K562 (cell line): ENCODE measurements at regions not wholly inside any gene's neighbourhood (a gene's known extent, or its start where the extent isn't known, plus 50 kb on each side); places are given as distances from the start of the nearest gene placed in this dataset.

Source experiments
- ATAC-seq: fragments of 200-7000 bp; cut with Tn5 transposase; 3 replicates; pipeline ENCODE4 v1.9.1; 2020; ENCODE audit warnings: moderate library complexity
- BruUV-seq: library from RNA; stranded (reverse); fragments of 400-500 nt; replicated peaks from 2 replicates; lab custom pipeline; 2021; lab: Mats Ljungman, UMichigan
- CTCF ChIA-PET: fragments of 300-600 bp; formaldehyde crosslinking; extraction: SDS; loops from one replicate; lab custom pipeline; 2021; ENCODE audit warnings: low intra/inter-chr PET ratio; lab: Yijun Ruan, JAX
- POLR2A ChIA-PET: fragments of 300-600, 350-650 bp; sonication (Branson Sonifier 250); formaldehyde crosslinking; extraction: SDS; loops from one replicate; lab custom pipeline; 2021; ENCODE audit warnings: antibody characterized with exemption, inconsistent platforms; lab: Yijun Ruan, JAX
- DNase-seq, 4 experiments: peaks; one replicate each; pipeline versions ENCODE4 v3.0.0 to v3.0.0-alpha.2; 2011 to 2018; ENCODE audit warnings: low spot score in 3 of 4, mixed read lengths in 3 of 4; ENCODE audit errors: extremely low read depth in 1 of 4
- FAIRE-seq: peaks from 2 replicates; lab custom pipeline; 2011; peaks lifted over from hg19 to GRCh38; lab: Jason Lieb, UNC
- H2AFZ ChIP-seq: 2 replicates; pipeline ENCODE4 v1.6.0; 2011; ENCODE audit warnings: low read depth, low read length, control low read depth, inconsistent platforms
- H3K27ac ChIP-seq: fragments of 200-600 bp; 3 replicates; pipeline ENCODE4 v1.8.0; 2011; ENCODE audit warnings: low read depth, mild to moderate bottlenecking, control low read depth, inconsistent platforms, low read length, moderate library complexity, mixed read lengths; ENCODE audit errors: extremely low read depth
- H3K27me3 ChIP-seq, 2 experiments: fragments of 300-600 bp in 1 of 2; 2 replicates in 1 of 2; 3 replicates in 1 of 2; pipeline versions ENCODE4 v1.6.0 to v1.8.0; 2011; ENCODE audit warnings: inconsistent platforms in 2 of 2, low read length in 2 of 2, mild to moderate bottlenecking in 1 of 2, mixed read lengths in 1 of 2, moderate library complexity in 1 of 2; ENCODE audit not compliant: control insufficient read depth in 2 of 2, insufficient read depth in 2 of 2
- H3K36me3 ChIP-seq: fragments of 300-600 bp; 3 replicates; pipeline ENCODE4 v1.8.0; 2011; ENCODE audit warnings: mild to moderate bottlenecking, low read length, inconsistent platforms; ENCODE audit not compliant: control insufficient read depth, insufficient read depth
- H3K4me1 ChIP-seq, 2 experiments: fragments of 200-600 bp in 1 of 2; replicated peaks in 1 of 2; 2 replicates in 1 of 2; 3 replicates in 1 of 2; pipeline versions ENCODE4 v1.5.1 to v1.8.0; 2011; ENCODE audit warnings: inconsistent platforms in 2 of 2, low read length in 2 of 2, mild to moderate bottlenecking in 1 of 2, mixed read lengths in 1 of 2, moderate library complexity in 1 of 2; ENCODE audit not compliant: control insufficient read depth in 2 of 2, insufficient read depth in 2 of 2
- H3K4me2 ChIP-seq: 2 replicates; pipeline ENCODE4 v1.6.1; 2011; ENCODE audit warnings: low read length, control low read depth, inconsistent platforms, mixed read lengths; ENCODE audit not compliant: insufficient read depth
- H3K4me3 ChIP-seq: fragments of 200-600 bp; sonication (generic), shearing (Covaris generic); 2 replicates; pipeline ENCODE4 v1.5.1; 2016; ENCODE audit warnings: control low read depth, inconsistent platforms
- H3K79me2 ChIP-seq: fragments of 200-600 bp; 3 replicates; pipeline ENCODE4 v1.8.0; 2011; ENCODE audit warnings: low read length, inconsistent platforms; ENCODE audit not compliant: control insufficient read depth, insufficient read depth
- H3K9ac ChIP-seq, 2 experiments: 2 replicates each; pipeline versions ENCODE4 v1.6.0 to v1.6.1; 2011; ENCODE audit warnings: low read depth in 2 of 2, low read length in 2 of 2, control low read depth in 1 of 2, inconsistent platforms in 1 of 2, mild to moderate bottlenecking in 1 of 2, mixed read lengths in 1 of 2; ENCODE audit not compliant: insufficient read depth in 1 of 2
- H3K9me1 ChIP-seq: one replicate; pipeline ENCODE4 v1.6.0; 2011; ENCODE audit warnings: inconsistent platforms, mild to moderate bottlenecking, low read length, moderate library complexity; ENCODE audit not compliant: control insufficient read depth, insufficient read depth
- H3K9me3 ChIP-seq: replicated peaks from 2 replicates; pipeline ENCODE4 v1.5.1; 2011; ENCODE audit warnings: low read depth, low read length, inconsistent platforms; ENCODE audit not compliant: control insufficient read depth, insufficient read depth
- H4K20me1 ChIP-seq: replicated peaks from 2 replicates; pipeline ENCODE4 v1.6.1; 2011; ENCODE audit warnings: low read length, inconsistent platforms, mixed read lengths; ENCODE audit not compliant: control insufficient read depth, insufficient read depth
- BDP1 ChIP-seq: IDR thresholded peaks from 3 replicates; pipeline ENCODE4 v1.6.1; 2011; ENCODE audit not compliant: insufficient read length, insufficient read depth
- FOXA3 ChIP-seq, 2 experiments: fragments of 450-650 bp in 1 of 2; sonication (generic) in 1 of 2; formaldehyde crosslinking; IDR thresholded peaks in 1 of 2; conservative IDR thresholded peaks in 1 of 2; 2 replicates each; pipeline versions ENCODE4 v1.4.0 to v1.8.0; 2020 to 2022; ENCODE audit warnings: mild to moderate bottlenecking in 2 of 2, missing genetic modification reagents in 1 of 2
- IRF2 ChIP-seq: sonication (generic); formaldehyde crosslinking; IDR thresholded peaks from 2 replicates; pipeline ENCODE4 v1.8.1; 2022; ENCODE audit warnings: mild to moderate bottlenecking, missing genetic modification reagents
- MCM7 ChIP-seq, 2 experiments: fragments of 450-650 bp; IDR thresholded peaks; 2 replicates each; pipeline ENCODE4 v1.6.1; 2016 to 2018
- NFYB ChIP-seq: IDR thresholded peaks from 2 replicates; pipeline ENCODE4 v1.6.1; 2011; ENCODE audit warnings: mild to moderate bottlenecking, moderate library complexity; ENCODE audit not compliant: insufficient read length; ENCODE audit errors: extremely low read depth
- PCBP1 ChIP-seq: fragments of 200-400 bp; formaldehyde crosslinking; IDR thresholded peaks from 2 replicates; pipeline ENCODE4 v1.6.1; 2018; ENCODE audit warnings: mild to moderate bottlenecking, low read depth, low read length; ENCODE audit not compliant: poor library complexity, severe bottlenecking
- SRSF9 ChIP-seq: fragments of 200-400 bp; formaldehyde crosslinking; IDR thresholded peaks from 2 replicates; pipeline ENCODE4 v1.6.1; 2017; ENCODE audit warnings: low read depth, low read length, borderline replicate concordance
- TEAD1 ChIP-seq, 2 experiments: fragments of 450-650 bp in 1 of 2; sonication (generic) in 1 of 2; formaldehyde crosslinking; IDR thresholded peaks; 2 replicates each; pipeline versions ENCODE4 v1.4.0 to v1.8.0; 2020 to 2022; ENCODE audit warnings: mild to moderate bottlenecking in 2 of 2, missing genetic modification reagents in 1 of 2
- U2AF1 ChIP-seq: fragments of 200-400 bp; formaldehyde crosslinking; optimal IDR thresholded peaks from 2 replicates; pipeline ENCODE3; 2017; ENCODE audit warnings: mild to moderate bottlenecking, low read depth, low read length, moderate library complexity
- ZNF511 ChIP-seq: sonication (generic); formaldehyde crosslinking; IDR thresholded peaks from 2 replicates; pipeline ENCODE4 v1.8.0; 2022; ENCODE audit warnings: mild to moderate bottlenecking, missing genetic modification reagents
- ZNF644 ChIP-seq: fragments of 200-800 bp; sonication (Bioruptor generic); IDR thresholded peaks from 2 replicates; pipeline ENCODE4 v1.6.1; 2016; ENCODE audit warnings: low read depth, missing genetic modification characterization, missing compliant biosample characterization
- WGBS: fragments of 100-300 bp; shearing (Covaris generic); methylation state at CpG from one replicate; pipeline ENCODE4 v1.1.6; 2016; ENCODE audit warnings: low coverage, mixed read lengths; ENCODE audit not compliant: insufficient coverage; ENCODE audit errors: missing lambda C conversion rate; 5-methylcytosine and 5-hydroxymethylcytosine counted together
- in situ Hi-C: fragments of 300-500 bp; cut with MboI; formaldehyde crosslinking; loops from 4 replicates; pipeline ENCODE4 v1.15.0; 2018; ENCODE audit warnings: inconsistent platforms, mixed read lengths
- intact Hi-C: fragments of 100-400 bp; cut with micrococcal nuclease; formaldehyde crosslinking; loops from 2 replicates; pipeline ENCODE4 v1.14.2; 2022
- TF ChIP-seq, protein P1 (sequence below): fragments of 200-800 bp; sonication (Bioruptor generic); IDR thresholded peaks from 2 replicates; pipeline ENCODE4 v1.6.1; 2017; ENCODE audit warnings: missing genetic modification characterization, missing compliant biosample characterization
- TF ChIP-seq, protein P2 (sequence below): sonication (generic); formaldehyde crosslinking; IDR thresholded peaks from 2 replicates; pipeline ENCODE4 v1.8.1; 2023; ENCODE audit warnings: mild to moderate bottlenecking, missing genetic modification reagents
- TF ChIP-seq, protein P3 (sequence below), 2 experiments: fragments of 450-650 bp in 1 of 2; IDR thresholded peaks; 2 replicates each; pipeline ENCODE4 v1.6.1; 2011 to 2017; ENCODE audit warnings: low read depth in 2 of 2, antibody characterized with exemption in 1 of 2, borderline replicate concordance in 1 of 2, low read length in 1 of 2, mild to moderate bottlenecking in 1 of 2, mixed read lengths in 1 of 2; ENCODE audit not compliant: control insufficient read depth in 1 of 2

DNA sequence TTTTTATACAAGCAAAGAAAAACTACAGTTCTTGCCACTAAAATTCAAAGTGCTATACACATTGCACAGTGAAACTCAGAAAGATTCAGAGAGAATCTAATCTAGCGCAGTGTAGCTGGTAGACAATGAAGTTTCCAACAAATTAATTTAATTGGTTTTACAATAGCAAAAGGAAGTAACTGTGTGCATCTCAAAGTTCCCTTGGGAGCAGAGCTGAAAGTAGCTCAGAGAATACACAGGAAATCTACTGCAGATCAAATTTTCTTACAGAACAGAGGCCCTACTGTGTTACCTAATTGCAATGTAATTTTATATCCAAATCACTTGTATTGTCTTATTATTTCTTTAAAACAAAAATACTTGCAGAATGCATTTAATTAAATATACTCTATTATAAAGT, 1396.2 kb upstream of the TENM4 start:
- Histone ChIP-seq H3K4me1 (no peaks in the 10 kb centered on the region), H4K20me1 (no peaks in the 10 kb centered on the region), H2AFZ (no peak overlapping the region), H3K9me1 (no peaks in the 10 kb centered on the region)
- ChIA-PET POLR2A (interaction anchor here (0.9 kb wide), 1 partner anchor 9 kb away, joined by 3 read pairs; no protein-coding TSS in a partner anchor), CTCF (no interaction called here)
- TF ChIP-seq U2AF1, result no peak
- no peak for TF ChIP-seq TEAD1 (CRISPR knock-in tag; IDR thresholded peaks at IDR 0.05)
- no peak for TF ChIP-seq NFYB
- TF ChIP-seq MCM7 (IDR thresholded peaks at IDR 0.05), result no peak
- no peak for TF ChIP-seq BDP1
- TF ChIP-seq, protein P1, sequence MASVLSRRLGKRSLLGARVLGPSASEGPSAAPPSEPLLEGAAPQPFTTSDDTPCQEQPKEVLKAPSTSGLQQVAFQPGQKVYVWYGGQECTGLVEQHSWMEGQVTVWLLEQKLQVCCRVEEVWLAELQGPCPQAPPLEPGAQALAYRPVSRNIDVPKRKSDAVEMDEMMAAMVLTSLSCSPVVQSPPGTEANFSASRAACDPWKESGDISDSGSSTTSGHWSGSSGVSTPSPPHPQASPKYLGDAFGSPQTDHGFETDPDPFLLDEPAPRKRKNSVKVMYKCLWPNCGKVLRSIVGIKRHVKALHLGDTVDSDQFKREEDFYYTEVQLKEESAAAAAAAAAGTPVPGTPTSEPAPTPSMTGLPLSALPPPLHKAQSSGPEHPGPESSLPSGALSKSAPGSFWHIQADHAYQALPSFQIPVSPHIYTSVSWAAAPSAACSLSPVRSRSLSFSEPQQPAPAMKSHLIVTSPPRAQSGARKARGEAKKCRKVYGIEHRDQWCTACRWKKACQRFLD, result no peak
- TF ChIP-seq FOXA3 (CRISPR knock-in tag; conservative IDR thresholded peaks at IDR 0.05 in 1 of 2, IDR thresholded peaks at IDR 0.05 in 1 of 2), result no peak
- TF ChIP-seq, protein P2, sequence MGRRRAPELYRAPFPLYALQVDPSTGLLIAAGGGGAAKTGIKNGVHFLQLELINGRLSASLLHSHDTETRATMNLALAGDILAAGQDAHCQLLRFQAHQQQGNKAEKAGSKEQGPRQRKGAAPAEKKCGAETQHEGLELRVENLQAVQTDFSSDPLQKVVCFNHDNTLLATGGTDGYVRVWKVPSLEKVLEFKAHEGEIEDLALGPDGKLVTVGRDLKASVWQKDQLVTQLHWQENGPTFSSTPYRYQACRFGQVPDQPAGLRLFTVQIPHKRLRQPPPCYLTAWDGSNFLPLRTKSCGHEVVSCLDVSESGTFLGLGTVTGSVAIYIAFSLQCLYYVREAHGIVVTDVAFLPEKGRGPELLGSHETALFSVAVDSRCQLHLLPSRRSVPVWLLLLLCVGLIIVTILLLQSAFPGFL, result no peak
- TF ChIP-seq ZNF644, result no peak
- no peak for TF ChIP-seq ZNF511 (CRISPR knock-in tag)
- TF ChIP-seq, protein P3, sequence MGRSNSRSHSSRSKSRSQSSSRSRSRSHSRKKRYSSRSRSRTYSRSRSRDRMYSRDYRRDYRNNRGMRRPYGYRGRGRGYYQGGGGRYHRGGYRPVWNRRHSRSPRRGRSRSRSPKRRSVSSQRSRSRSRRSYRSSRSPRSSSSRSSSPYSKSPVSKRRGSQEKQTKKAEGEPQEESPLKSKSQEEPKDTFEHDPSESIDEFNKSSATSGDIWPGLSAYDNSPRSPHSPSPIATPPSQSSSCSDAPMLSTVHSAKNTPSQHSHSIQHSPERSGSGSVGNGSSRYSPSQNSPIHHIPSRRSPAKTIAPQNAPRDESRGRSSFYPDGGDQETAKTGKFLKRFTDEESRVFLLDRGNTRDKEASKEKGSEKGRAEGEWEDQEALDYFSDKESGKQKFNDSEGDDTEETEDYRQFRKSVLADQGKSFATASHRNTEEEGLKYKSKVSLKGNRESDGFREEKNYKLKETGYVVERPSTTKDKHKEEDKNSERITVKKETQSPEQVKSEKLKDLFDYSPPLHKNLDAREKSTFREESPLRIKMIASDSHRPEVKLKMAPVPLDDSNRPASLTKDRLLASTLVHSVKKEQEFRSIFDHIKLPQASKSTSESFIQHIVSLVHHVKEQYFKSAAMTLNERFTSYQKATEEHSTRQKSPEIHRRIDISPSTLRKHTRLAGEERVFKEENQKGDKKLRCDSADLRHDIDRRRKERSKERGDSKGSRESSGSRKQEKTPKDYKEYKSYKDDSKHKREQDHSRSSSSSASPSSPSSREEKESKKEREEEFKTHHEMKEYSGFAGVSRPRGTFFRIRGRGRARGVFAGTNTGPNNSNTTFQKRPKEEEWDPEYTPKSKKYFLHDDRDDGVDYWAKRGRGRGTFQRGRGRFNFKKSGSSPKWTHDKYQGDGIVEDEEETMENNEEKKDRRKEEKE (IDR thresholded peaks at IDR 0.05; ENCODE audit: borderline replicate concordance in 1 of 2, control insufficient read depth in 1 of 2, low read depth in 2 of 2, low read length in 1 of 2), result no peak
- TF ChIP-seq SRSF9, result no peak
- no peak for TF ChIP-seq PCBP1
- TF ChIP-seq IRF2 (CRISPR knock-in tag), result no peak
- TF ChIP-seq, all 486 proteins: peak for 0
- DNase-seq (no peak), ATAC-seq (no peak), FAIRE-seq (no peak)
- intact Hi-C loops, result no loop called here
- in situ Hi-C loops, result no loop called here
- Histone ChIP-seq H3K27ac (no peak overlapping the region), H3K9me3 (no peaks in the 10 kb centered on the region), H3K36me3 (no peaks in the 10 kb centered on the region), H3K4me2 (no peak overlapping the region), H3K9ac (no peak overlapping the region), H3K79me2 (no peaks in the 10 kb centered on the region), H3K27me3 (no peaks in the 10 kb centered on the region), H3K4me3 (no peak overlapping the region)
- 0% methylated on average over 1 of the region's 1 CpG for WGBS
- BruUV-seq, result no TSS peak
